ENCODE measurements at regions not wholly inside any gene's neighbourhood (a gene's known extent, or its start where the extent isn't known, plus 50 kb on each side); places are given as distances from the start of the nearest gene placed in this dataset.
"Not testable (repeated sequence)": the region's sequence is repeated elsewhere in the genome, so short reads cannot be mapped to it uniquely, and the experiment has no call there.

DNA sequence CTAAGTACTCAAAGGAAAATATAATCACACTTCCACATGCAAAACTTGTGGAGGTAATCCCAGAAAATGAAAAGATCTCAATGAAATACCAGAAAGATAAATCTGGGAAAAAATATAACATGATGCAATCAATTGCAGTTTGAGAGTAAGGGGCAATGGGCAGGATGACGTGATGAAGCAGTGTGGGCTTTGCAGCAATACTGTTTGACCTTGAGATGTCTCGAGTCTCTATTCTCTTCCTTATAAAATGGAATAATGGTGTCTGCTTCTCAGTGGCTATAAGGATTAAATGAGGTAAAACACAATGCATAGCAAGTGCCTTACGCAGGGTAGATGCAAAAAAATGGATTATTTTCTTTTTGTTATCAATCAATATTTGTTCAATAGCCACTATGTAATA is 447.5 kb downstream of the BUD13 start:
- Histone ChIP-seq H3K36me3 (no peaks in the 10 kb centered on the region), H3K9me3 (no peaks in the 10 kb centered on the region), H3K27ac (no peak overlapping the region), H3K4me3 (no peak overlapping the region), H3K27me3 (no peaks in the 10 kb centered on the region), H3K4me1 (no peaks in the 10 kb centered on the region)
- DNase-seq (ENCODE audit: low spot score in 2 of 2), result no peak
- 80% methylated on average over 3 of the region's 3 CpGs for WGBS
- TF ChIP-seq EP300 (IDR thresholded peaks at IDR 0.05), result no peak
- no peak for TF ChIP-seq POLR2A (IDR thresholded peaks at IDR 0.05)
- TF ChIP-seq, protein P1, sequence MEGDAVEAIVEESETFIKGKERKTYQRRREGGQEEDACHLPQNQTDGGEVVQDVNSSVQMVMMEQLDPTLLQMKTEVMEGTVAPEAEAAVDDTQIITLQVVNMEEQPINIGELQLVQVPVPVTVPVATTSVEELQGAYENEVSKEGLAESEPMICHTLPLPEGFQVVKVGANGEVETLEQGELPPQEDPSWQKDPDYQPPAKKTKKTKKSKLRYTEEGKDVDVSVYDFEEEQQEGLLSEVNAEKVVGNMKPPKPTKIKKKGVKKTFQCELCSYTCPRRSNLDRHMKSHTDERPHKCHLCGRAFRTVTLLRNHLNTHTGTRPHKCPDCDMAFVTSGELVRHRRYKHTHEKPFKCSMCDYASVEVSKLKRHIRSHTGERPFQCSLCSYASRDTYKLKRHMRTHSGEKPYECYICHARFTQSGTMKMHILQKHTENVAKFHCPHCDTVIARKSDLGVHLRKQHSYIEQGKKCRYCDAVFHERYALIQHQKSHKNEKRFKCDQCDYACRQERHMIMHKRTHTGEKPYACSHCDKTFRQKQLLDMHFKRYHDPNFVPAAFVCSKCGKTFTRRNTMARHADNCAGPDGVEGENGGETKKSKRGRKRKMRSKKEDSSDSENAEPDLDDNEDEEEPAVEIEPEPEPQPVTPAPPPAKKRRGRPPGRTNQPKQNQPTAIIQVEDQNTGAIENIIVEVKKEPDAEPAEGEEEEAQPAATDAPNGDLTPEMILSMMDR (IDR thresholded peaks at IDR 0.05), result no peak
- no peak for TF ChIP-seq POLR2AphosphoS5 (IDR thresholded peaks at IDR 0.05)

DNA sequence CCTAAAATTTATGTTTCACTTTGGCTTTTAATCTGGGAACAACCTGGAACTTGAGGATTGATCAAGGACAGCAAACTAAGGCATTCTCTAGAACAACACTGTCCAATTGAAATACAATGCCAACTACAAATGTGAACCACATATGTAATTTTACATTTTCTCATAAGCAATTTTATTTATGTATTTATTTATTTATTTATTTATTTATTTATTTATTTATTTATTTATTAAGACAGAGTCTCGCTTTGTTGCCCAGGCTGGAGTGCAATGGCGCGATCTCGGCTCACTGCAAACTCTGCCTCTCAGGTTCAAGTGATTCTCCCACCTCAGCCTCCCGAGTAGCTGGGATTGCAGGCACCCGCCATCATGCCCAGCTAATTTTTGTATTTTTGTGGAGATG is 448.7 kb downstream of the BUD13 start:
- not testable (repeated sequence) for H3K36me3 ChIP-seq; H3K4me3 ChIP-seq; H3K27ac ChIP-seq; H3K4me1 ChIP-seq; DNase-seq (ENCODE audit: low spot score in 2 of 2); H3K27me3 ChIP-seq; H3K9me3 ChIP-seq
- WGBS, result 98% methylated on average over 6 of the region's 6 CpGs

DNA sequence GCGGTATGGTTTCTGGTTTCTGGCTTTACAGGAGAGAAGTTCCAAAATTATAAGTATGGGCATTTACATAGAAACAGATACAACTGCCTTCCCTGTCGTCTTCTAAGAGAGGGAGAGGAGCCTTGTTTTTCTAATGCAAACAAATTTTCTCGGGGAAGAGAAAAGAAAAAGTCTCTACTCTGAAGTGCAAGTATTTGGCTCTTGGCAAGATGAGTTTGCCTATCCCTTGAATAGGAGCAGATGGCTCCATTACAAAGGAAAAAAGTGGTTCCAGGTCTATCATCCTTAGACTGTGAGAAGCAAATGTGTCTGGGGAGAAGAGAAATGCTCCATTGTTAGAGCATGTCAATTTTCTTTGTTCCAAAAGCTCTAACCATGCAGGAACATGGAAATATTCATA is 455.6 kb downstream of the BUD13 start:
- WGBS, result 68% methylated on average over 3 of the region's 3 CpGs
- Histone ChIP-seq H3K4me3 (no peak overlapping the region), H3K4me1 (peaks cover 16% of the 10 kb centered on the region), H3K36me3 (no peaks in the 10 kb centered on the region), H3K27me3 (no peaks in the 10 kb centered on the region), H3K27ac (no peak overlapping the region), H3K9me3 (no peaks in the 10 kb centered on the region)
- no peak for DNase-seq (ENCODE audit: low spot score in 2 of 2)
- TF ChIP-seq EP300 (IDR thresholded peaks at IDR 0.05) (no peak), POLR2A (IDR thresholded peaks at IDR 0.05) (no peak), POLR2AphosphoS5 (IDR thresholded peaks at IDR 0.05) (no peak)
- TF ChIP-seq, protein P1 (IDR thresholded peaks at IDR 0.05), result no peak

DNA sequence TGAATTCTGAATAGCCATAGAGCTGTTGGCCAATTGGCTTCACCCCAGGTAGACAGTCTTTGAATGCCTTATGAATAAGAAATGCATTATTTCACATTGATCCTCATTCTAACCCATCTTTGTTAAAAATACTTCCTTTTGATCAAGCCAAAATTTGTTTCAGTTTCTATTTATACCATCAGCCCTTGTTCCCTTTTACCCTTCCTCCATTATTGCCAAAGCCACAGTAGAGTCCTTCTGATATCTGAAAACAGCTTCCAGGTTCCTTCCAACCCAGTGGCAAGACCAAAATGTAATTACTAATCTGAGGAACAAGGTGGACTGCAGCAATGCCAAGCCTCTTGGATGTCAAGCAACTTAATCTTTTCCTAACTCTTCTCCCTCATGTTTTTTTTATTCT is 458.8 kb downstream of the BUD13 start:
- H3K4me1 ChIP-seq, result peaks cover 16% of the 10 kb centered on the region
- H3K4me3 ChIP-seq, result no peak overlapping the region
- no peak for TF ChIP-seq POLR2AphosphoS5 (IDR thresholded peaks at IDR 0.05)
- TF ChIP-seq EP300 (IDR thresholded peaks at IDR 0.05), result no peak
- TF ChIP-seq POLR2A (IDR thresholded peaks at IDR 0.05), result no peak
- TF ChIP-seq, protein P1 (IDR thresholded peaks at IDR 0.05), result no peak
- no peaks in the 10 kb centered on the region for H3K36me3 ChIP-seq
- no peak for DNase-seq (ENCODE audit: low spot score in 2 of 2)
- H3K27me3 ChIP-seq, result no peaks in the 10 kb centered on the region
- H3K9me3 ChIP-seq, result no peaks in the 10 kb centered on the region
- H3K27ac ChIP-seq, result no peak overlapping the region

DNA sequence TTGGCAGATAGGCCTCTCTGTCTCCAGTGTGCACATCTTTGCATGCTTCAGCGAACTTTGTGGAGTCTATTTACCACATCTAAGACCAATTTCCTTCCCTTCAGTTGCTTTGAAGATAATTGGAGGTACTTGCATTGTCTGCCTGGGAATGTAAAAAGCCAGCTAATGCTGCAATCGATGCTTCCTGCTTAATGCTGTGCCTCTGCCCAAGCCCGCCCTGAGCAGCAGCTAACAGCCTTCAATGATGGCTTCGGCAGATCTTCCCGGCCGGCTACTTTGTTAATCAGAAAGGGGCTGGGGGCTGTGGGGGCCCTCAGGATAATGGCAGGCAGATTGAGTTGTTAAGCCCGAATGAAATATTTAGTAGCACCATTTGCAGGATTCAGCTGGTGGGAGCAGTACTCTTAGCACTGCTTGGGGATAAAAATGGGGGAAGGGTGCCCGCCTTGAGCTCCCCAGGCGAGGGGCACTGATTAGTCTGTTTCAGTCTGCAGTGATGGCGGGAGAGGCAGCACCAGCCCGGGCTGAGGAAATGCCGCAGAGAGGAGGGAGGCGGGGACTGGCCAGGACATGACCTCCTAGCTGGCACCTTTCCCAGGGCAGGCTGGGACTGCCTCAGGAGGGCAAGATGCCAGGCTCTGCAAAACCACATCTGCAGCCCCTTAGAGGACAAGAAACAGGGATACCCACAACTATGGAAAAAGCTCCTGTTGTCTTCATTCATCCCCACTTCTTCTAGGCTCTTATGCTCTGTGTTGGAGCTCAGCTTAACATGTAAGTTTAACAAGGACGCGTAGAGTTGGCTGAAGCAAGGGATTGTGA is 460.0 kb downstream of the BUD13 start:
- peaks cover 16% of the 10 kb centered on the region for H3K4me1 ChIP-seq
- TF ChIP-seq POLR2A (IDR thresholded peaks at IDR 0.05) (no peak), EP300 (IDR thresholded peaks at IDR 0.05) (no peak), POLR2AphosphoS5 (IDR thresholded peaks at IDR 0.05) (no peak)
- TF ChIP-seq, protein P1 (IDR thresholded peaks at IDR 0.05), result no peak
- 22% methylated on average over 15 of the region's 15 CpGs for WGBS
- DNase-seq (ENCODE audit: low spot score in 2 of 2), result peak; percentile 76 to 86
- H3K27ac ChIP-seq, result no peak overlapping the region
- H3K36me3 ChIP-seq, result no peaks in the 10 kb centered on the region
- H3K4me3 ChIP-seq, result no peak overlapping the region
- no peaks in the 10 kb centered on the region for H3K9me3 ChIP-seq
- no peaks in the 10 kb centered on the region for H3K27me3 ChIP-seq

DNA sequence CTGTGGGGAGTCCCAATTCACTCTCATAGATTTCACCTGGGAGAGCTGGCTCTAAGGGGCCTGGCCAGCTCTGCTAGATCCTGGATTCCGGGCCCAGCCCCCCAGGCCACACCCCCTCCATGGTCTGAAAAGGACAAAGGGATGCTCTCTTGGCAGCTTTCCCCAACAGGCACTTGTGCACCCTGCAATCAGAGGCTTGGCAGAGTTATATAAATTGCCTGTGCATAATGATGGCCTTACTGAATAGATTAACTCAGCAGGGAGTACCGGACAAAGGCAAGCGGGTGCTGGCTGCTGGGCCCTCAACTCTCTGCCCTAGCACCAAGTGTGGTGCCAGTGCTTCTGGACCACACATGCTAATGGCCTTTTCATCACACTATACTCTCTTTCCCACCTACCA is 461.6 kb downstream of the BUD13 start:
- no peaks in the 10 kb centered on the region for H3K36me3 ChIP-seq
- TF ChIP-seq, protein P1 (IDR thresholded peaks at IDR 0.05), result no peak
- TF ChIP-seq POLR2AphosphoS5 (IDR thresholded peaks at IDR 0.05) (no peak), EP300 (IDR thresholded peaks at IDR 0.05) (no peak), POLR2A (IDR thresholded peaks at IDR 0.05) (no peak)
- H3K4me3 ChIP-seq, result no peak overlapping the region
- H3K27ac ChIP-seq, result no peak overlapping the region
- no peaks in the 10 kb centered on the region for H3K9me3 ChIP-seq
- WGBS, result 76% methylated on average over 3 of the region's 3 CpGs
- H3K4me1 ChIP-seq, result peaks cover 16% of the 10 kb centered on the region
- no peaks in the 10 kb centered on the region for H3K27me3 ChIP-seq
- no peak for DNase-seq (ENCODE audit: low spot score in 2 of 2)

All from suprapubic skin (tissue), 4 donors.